Right atrium auricular region (tissue), 2 donors: ENCODE measurements at regions not wholly inside any gene's neighbourhood (a gene's known extent, or its start where the extent isn't known, plus 50 kb on each side); places are given as distances from the start of the nearest gene placed in this dataset.

Experiments
- DNase-seq: peaks from one replicate; pipeline ENCODE4 v3.0.0-alpha.2; 2019; ENCODE audit warnings: low spot score
- H3K27ac ChIP-seq, 2 donors: fragments of 200-600 bp; sonication (generic); 1 replicate in 1 of 2; 2 replicates in 1 of 2; pipeline ENCODE4 v1.5.1; 2016 to 2019
- H3K27me3 ChIP-seq, 2 donors: fragments of 200-600 bp; sonication (generic); one replicate each; pipeline versions ENCODE4 v1.5.1 to v1.6.0; 2017 to 2019
- H3K36me3 ChIP-seq: fragments of 200-600 bp; sonication (generic); one replicate; pipeline ENCODE4 v1.5.1; 2016
- H3K4me1 ChIP-seq, 2 donors: fragments of 200-600 bp; sonication (generic); one replicate each; pipeline versions ENCODE4 v1.5.1 to v1.6.0; 2017 to 2019
- H3K4me3 ChIP-seq, 2 donors: fragments of 200-600 bp; sonication (generic); 1 replicate in 1 of 2; 2 replicates in 1 of 2; pipeline ENCODE4 v1.5.1; 2017 to 2019; ENCODE audit warnings: mild to moderate bottlenecking in 1 of 2, moderate library complexity in 1 of 2
- H3K9me3 ChIP-seq, 2 donors: fragments of 200-600 bp; sonication (generic); one replicate each; pipeline ENCODE4 v1.5.1; 2019
- CTCF ChIP-seq, 2 donors: fragments of 200-600 bp; sonication (generic); IDR thresholded peaks; one replicate each; pipeline ENCODE4 v1.5.1; 2019; ENCODE audit warnings: antibody characterized with exemption in 2 of 2

DNA sequence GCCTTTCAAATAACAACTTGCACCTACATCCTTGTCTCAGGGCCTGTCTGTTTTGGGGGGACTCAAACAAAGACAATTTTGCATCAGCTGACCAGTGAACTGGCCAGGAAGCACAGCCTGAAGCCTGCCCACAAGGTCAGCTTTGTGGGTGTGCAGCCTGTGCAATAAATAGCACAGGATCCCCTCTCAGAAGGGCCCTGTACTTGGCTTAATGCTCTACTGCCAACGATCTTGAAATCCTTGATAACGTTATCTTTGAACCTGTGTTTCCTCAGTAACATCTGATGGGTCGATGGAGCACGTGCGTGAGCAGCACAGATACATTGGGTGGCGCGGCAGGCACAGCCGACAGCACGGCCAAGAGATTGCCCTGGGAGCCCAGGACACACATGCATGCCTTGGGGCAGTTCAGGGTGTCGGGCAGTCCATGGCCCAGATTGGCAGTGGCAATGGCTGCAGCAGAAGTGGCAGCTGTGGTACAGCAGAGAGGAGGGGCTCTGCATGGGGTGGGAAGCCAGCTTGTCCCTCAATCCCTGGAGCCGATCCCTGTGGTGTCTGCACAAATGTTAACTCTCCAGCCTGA lies 58.8 kb upstream of the ATP6AP2 start:
- Histone ChIP-seq H3K27me3 (no peaks in the 10 kb centered on the region), H3K4me1 (no peaks in the 10 kb centered on the region), H3K27ac (no peak overlapping the region), H3K4me3 (no peak overlapping the region), H3K9me3 (no peaks in the 10 kb centered on the region), H3K36me3 (no peaks in the 10 kb centered on the region)
- TF ChIP-seq CTCF (IDR thresholded peaks at IDR 0.05), result no peak
- no peak for DNase-seq

DNA sequence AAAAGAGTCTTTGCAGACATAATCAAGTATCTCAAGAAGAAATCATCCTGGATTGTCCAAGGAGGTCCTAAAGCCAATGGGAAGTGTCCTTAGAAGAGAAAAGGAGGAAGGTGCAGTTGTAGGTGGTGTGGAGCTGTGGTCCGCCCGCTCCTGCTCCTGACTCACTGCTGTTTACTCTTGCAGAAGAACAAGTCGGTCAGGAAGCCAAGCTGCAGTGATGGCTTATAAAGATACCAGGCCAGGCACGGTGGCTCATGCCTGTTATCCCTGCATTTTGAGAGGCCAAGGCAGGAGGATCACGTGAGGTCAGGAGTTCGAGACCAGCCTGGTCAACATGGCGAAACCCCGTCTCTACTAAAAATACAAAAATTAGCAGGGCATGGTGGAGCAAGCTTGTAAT lies 66.4 kb upstream of the ATP6AP2 start:
- H3K4me3 ChIP-seq, result no peak overlapping the region
- H3K9me3 ChIP-seq, result no peaks in the 10 kb centered on the region
- no peak for DNase-seq
- H3K4me1 ChIP-seq, result no peaks in the 10 kb centered on the region
- TF ChIP-seq CTCF (IDR thresholded peaks at IDR 0.05), result no peak
- no peaks in the 10 kb centered on the region for H3K36me3 ChIP-seq
- no peaks in the 10 kb centered on the region for H3K27me3 ChIP-seq
- no peak overlapping the region for H3K27ac ChIP-seq

DNA sequence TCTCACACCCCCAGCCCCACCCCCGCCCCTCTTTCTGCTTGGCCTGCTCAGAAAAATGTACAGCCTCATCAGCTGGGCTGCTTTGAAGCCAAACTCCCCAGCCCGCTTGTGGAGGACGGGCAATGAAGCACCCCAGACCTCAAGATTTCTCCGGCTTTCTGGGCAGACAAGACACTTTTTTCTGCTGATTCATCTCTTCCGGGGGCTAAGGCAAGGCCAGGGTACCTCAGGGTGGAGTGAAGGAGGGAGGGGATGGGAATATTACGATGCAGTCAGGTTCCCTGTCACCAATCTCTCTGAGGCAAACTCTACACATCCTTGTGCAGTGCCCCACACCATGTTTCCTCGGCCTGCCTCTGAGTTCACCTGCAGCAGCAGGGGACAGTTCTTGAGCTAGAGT lies 66.9 kb upstream of the ATP6AP2 start:
- H3K9me3 ChIP-seq, result no peaks in the 10 kb centered on the region

GRCh38 chrX:40513012-40513411 lies 67.8 kb upstream of the ATP6AP2 start:
- Histone ChIP-seq H3K27ac (no peak overlapping the region), H3K4me3 (no peak overlapping the region), H3K4me1 (no peaks in the 10 kb centered on the region), H3K9me3 (no peaks in the 10 kb centered on the region), H3K36me3 (no peaks in the 10 kb centered on the region), H3K27me3 (no peaks in the 10 kb centered on the region)
- DNase-seq, result no peak
- TF ChIP-seq CTCF (IDR thresholded peaks at IDR 0.05), result no peak

More for the DNA sequence above, 66.9 kb upstream of the ATP6AP2 start:
- no peak for TF ChIP-seq CTCF (IDR thresholded peaks at IDR 0.05)
- Histone ChIP-seq H3K4me3 (no peak overlapping the region), H3K27ac (no peak overlapping the region), H3K4me1 (no peaks in the 10 kb centered on the region), H3K36me3 (no peaks in the 10 kb centered on the region), H3K27me3 (no peaks in the 10 kb centered on the region)
- no peak for DNase-seq

DNA sequence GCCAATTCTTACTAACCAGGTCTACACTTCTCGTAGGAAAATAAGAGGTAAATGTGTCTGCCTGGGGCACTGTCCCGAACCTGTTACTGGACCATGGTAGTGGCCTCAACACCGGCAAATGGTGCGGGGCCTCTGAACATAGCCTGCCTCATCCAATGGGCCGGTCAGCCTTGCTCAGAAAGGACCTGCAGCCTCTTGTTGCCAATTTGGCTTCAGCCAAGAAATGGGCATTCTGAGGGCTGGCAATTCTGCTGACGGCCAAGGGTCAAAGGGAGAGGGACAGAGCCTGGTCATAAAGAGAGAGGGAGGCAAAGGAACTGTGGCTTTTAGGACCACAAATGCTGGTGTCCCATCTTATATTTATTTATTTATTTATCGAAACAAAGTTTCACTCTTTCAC lies 69.5 kb upstream of the ATP6AP2 start:
- no peak for TF ChIP-seq CTCF (IDR thresholded peaks at IDR 0.05)
- DNase-seq, result no peak
- Histone ChIP-seq H3K4me1 (no peaks in the 10 kb centered on the region), H3K36me3 (no peaks in the 10 kb centered on the region), H3K27me3 (no peaks in the 10 kb centered on the region), H3K9me3 (no peaks in the 10 kb centered on the region), H3K4me3 (no peak overlapping the region), H3K27ac (no peak overlapping the region)

DNA sequence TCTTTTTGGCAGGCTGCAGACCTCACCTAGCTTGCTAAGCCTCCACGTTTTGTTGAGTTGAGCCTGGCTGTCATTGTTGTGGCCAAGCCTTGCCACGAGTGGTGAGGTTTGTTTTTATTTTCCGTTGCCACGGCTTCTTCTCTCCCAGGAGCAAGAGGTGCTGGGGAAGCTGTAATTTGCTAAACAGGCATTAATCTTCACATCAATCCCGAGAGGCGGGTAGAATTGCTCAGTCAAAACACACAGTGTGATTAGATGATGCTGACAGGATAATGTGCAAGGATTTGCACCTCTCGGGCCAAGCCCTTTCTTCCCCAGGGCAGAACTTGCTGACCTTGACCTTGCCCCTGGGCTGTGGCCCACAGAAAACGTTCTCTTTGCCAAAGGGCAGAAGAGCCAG lies 72.2 kb upstream of the ATP6AP2 start:
- TF ChIP-seq CTCF (IDR thresholded peaks at IDR 0.05), result no peak
- H3K9me3 ChIP-seq, result no peaks in the 10 kb centered on the region
- H3K4me1 ChIP-seq, result no peaks in the 10 kb centered on the region
- no peak for DNase-seq
- no peak overlapping the region for H3K4me3 ChIP-seq
- no peaks in the 10 kb centered on the region for H3K36me3 ChIP-seq
- no peaks in the 10 kb centered on the region for H3K27me3 ChIP-seq
- no peak overlapping the region for H3K27ac ChIP-seq
